GM12875 (cell line): ENCODE measurements at regions not wholly inside any gene's neighbourhood (a gene's known extent, or its start where the extent isn't known, plus 50 kb on each side); places are given as distances from the start of the nearest gene placed in this dataset.

Source experiments
- H3K4me3 ChIP-seq: one replicate; pipeline ENCODE4 v1.5.1; 2011; ENCODE audit warnings: low read depth, low read length, control low read depth
- TF ChIP-seq, protein P1 (sequence below): IDR thresholded peaks from 2 replicates; pipeline ENCODE4 v1.5.1; 2011; ENCODE audit warnings: low read depth, mild to moderate bottlenecking, control low read depth, inconsistent platforms, low read length, moderate library complexity, borderline replicate concordance; ENCODE audit not compliant: insufficient read depth

DNA sequence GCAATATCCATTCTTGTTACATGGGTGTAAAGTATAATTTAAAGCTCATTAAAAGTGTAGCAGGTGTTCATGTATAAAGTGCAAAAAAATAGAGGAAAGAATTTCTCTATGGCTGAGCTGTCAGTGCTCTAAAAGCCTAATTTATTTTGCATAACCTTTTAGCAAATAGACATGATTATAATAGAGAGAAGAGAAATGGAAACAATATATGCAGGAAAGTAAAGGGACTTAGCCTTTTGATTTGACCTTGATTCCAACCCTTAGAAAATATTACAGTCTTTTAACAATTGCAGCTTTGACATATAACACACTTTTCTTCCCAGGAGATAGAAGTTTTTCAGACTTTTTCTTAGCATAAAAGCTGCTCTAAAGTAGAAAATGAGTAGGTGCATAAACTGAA lies 978.3 kb downstream of the PCDH18 start:
- no peak overlapping the region for H3K4me3 ChIP-seq
- TF ChIP-seq, protein P1, sequence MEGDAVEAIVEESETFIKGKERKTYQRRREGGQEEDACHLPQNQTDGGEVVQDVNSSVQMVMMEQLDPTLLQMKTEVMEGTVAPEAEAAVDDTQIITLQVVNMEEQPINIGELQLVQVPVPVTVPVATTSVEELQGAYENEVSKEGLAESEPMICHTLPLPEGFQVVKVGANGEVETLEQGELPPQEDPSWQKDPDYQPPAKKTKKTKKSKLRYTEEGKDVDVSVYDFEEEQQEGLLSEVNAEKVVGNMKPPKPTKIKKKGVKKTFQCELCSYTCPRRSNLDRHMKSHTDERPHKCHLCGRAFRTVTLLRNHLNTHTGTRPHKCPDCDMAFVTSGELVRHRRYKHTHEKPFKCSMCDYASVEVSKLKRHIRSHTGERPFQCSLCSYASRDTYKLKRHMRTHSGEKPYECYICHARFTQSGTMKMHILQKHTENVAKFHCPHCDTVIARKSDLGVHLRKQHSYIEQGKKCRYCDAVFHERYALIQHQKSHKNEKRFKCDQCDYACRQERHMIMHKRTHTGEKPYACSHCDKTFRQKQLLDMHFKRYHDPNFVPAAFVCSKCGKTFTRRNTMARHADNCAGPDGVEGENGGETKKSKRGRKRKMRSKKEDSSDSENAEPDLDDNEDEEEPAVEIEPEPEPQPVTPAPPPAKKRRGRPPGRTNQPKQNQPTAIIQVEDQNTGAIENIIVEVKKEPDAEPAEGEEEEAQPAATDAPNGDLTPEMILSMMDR = no peak

GRCh38 chr4:136551753-136552152 lies 980.5 kb downstream of the PCDH18 start:
- H3K4me3 ChIP-seq = no peak overlapping the region
- TF ChIP-seq, protein P1 = no peak

DNA sequence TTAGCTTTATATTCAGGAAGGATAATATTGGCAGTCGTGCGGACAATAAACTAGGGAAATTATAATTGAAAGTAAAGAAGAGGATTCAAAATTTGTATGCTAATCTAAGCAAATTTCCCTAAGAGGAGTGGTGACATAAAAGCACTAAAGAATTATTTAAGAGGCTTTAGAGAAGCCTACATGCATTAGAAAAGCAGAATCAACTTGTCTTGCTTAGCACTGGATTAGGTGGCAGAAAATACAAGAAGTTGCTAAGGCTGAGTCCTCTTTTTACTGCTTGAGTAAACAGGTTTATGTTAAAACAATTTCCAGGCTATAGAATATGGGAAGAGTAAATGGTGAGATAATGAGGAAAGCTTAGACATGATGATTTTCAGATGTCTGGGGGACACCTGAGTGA lies 991.5 kb downstream of the PCDH18 start:
- TF ChIP-seq, protein P1 = no peak
- no peak overlapping the region for H3K4me3 ChIP-seq

GRCh38 chr4:136528131-136528530 lies 1004.2 kb downstream of the PCDH18 start:
- H3K4me3 ChIP-seq = no peak overlapping the region
- TF ChIP-seq, protein P1 = no peak

- no peak overlapping the region for H3K4me3 ChIP-seq
- TF ChIP-seq, protein P1 = no peak
Observed at GRCh38 chr4:136526517-136526916, 1005.8 kb downstream of the PCDH18 start.

GRCh38 chr4:136524039-136524438 lies 1008.3 kb downstream of the PCDH18 start:
- TF ChIP-seq, protein P1 = no peak

DNA sequence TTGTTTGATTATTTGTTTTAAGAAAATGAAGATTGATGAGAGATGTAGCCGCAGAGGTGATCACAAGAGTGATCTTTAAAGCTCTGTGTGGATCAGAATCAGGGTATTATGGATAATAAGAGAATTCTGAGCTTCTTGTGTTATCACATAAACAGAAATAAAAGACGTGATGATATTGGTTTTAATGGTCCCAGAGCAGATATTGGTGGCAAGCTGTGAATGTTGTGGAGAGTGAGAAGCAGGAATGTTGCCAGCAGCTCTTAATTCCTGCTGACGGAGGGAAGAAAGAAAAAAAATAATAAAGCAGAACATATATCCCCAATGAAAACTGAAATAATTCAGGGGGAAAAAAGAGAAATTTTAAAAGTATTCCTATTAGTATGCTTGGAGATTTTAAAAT lies 1015.9 kb downstream of the PCDH18 start:
- TF ChIP-seq, protein P1 = no peak
- H3K4me3 ChIP-seq = no peak overlapping the region

More at GRCh38 chr4:136524039-136524438, 1008.3 kb downstream of the PCDH18 start:
- no peak overlapping the region for H3K4me3 ChIP-seq
